HL-60 (cell line): ENCODE measurements at regions not wholly inside any gene's neighbourhood (a gene's known extent, or its start where the extent isn't known, plus 50 kb on each side); places are given as distances from the start of the nearest gene placed in this dataset.

Experiments
- GABPA ChIP-seq: IDR thresholded peaks from 2 replicates; pipeline ENCODE4 v1.6.1; 2012; ENCODE audit warnings: low read depth
- POLR2AphosphoS5 ChIP-seq: IDR thresholded peaks from 2 replicates; pipeline ENCODE4 v1.6.1; 2012; ENCODE audit warnings: low read depth
- SPI1 ChIP-seq: IDR thresholded peaks from 2 replicates; pipeline ENCODE4 v1.6.1; 2012; ENCODE audit warnings: low read depth, mild to moderate bottlenecking, borderline replicate concordance
- TF ChIP-seq, protein P1 (sequence below): IDR thresholded peaks from 2 replicates; pipeline ENCODE4 v1.6.1; 2012; ENCODE audit warnings: low read depth; ENCODE audit not compliant: insufficient replicate concordance
- TF ChIP-seq, protein P2 (sequence below): IDR thresholded peaks from one replicate; pipeline ENCODE4 v1.5.1; 2011; ENCODE audit warnings: low read length, control low read depth, inconsistent platforms; ENCODE audit not compliant: insufficient read depth

DNA sequence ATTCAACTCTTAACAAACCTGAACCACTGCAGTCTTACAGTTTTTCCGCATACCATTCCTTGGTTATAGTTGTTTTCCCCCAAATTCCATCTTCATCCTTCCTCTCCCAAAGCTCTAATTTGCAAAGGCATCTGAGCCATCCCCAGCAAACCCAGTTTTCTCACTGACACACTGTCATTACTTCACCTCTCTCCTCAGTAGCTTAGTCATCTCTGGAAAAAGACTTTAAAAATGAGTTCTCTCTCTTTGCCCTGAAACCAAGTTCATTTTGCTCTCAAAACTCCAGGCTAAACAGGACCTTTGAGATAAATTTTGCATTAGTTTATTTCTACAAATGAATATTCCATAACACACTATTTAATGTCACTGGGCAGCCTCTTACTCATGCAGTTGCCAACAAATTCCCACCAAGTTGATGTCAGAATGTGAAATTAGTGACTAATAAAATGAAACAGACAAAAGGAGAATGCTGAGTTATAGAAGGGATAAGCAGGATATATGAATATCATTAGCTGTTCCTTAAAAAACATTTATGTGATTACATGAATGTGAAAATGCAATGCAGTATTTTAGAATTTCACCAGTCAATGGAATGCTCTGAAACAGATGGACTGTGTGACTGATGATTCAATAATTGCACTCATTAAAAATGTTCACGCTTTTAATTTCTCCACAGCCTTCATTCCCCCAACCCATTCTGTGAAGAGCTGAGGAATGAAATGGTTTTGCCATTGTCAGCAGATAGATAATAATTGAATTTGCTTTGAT, 107.4 kb upstream of the DMAC1 start:
- TF ChIP-seq, protein P1, sequence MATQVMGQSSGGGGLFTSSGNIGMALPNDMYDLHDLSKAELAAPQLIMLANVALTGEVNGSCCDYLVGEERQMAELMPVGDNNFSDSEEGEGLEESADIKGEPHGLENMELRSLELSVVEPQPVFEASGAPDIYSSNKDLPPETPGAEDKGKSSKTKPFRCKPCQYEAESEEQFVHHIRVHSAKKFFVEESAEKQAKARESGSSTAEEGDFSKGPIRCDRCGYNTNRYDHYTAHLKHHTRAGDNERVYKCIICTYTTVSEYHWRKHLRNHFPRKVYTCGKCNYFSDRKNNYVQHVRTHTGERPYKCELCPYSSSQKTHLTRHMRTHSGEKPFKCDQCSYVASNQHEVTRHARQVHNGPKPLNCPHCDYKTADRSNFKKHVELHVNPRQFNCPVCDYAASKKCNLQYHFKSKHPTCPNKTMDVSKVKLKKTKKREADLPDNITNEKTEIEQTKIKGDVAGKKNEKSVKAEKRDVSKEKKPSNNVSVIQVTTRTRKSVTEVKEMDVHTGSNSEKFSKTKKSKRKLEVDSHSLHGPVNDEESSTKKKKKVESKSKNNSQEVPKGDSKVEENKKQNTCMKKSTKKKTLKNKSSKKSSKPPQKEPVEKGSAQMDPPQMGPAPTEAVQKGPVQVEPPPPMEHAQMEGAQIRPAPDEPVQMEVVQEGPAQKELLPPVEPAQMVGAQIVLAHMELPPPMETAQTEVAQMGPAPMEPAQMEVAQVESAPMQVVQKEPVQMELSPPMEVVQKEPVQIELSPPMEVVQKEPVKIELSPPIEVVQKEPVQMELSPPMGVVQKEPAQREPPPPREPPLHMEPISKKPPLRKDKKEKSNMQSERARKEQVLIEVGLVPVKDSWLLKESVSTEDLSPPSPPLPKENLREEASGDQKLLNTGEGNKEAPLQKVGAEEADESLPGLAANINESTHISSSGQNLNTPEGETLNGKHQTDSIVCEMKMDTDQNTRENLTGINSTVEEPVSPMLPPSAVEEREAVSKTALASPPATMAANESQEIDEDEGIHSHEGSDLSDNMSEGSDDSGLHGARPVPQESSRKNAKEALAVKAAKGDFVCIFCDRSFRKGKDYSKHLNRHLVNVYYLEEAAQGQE, result no peak
- TF ChIP-seq, protein P2, sequence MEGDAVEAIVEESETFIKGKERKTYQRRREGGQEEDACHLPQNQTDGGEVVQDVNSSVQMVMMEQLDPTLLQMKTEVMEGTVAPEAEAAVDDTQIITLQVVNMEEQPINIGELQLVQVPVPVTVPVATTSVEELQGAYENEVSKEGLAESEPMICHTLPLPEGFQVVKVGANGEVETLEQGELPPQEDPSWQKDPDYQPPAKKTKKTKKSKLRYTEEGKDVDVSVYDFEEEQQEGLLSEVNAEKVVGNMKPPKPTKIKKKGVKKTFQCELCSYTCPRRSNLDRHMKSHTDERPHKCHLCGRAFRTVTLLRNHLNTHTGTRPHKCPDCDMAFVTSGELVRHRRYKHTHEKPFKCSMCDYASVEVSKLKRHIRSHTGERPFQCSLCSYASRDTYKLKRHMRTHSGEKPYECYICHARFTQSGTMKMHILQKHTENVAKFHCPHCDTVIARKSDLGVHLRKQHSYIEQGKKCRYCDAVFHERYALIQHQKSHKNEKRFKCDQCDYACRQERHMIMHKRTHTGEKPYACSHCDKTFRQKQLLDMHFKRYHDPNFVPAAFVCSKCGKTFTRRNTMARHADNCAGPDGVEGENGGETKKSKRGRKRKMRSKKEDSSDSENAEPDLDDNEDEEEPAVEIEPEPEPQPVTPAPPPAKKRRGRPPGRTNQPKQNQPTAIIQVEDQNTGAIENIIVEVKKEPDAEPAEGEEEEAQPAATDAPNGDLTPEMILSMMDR, result no peak
- TF ChIP-seq POLR2AphosphoS5, result no peak
- TF ChIP-seq GABPA, result no peak
- no peak for TF ChIP-seq SPI1
